A172 (cell line): ENCODE measurements at regions not wholly inside any gene's neighbourhood (a gene's known extent, or its start where the extent isn't known, plus 50 kb on each side); places are given as distances from the start of the nearest gene placed in this dataset.
A peak's percentile ranks its signal among the peaks of the same experiment; 100 is the strongest.

Experiments
- DNase-seq: peaks from one replicate; pipeline ENCODE4 v3.0.0-alpha.2; 2015; ENCODE audit warnings: low spot score

DNA sequence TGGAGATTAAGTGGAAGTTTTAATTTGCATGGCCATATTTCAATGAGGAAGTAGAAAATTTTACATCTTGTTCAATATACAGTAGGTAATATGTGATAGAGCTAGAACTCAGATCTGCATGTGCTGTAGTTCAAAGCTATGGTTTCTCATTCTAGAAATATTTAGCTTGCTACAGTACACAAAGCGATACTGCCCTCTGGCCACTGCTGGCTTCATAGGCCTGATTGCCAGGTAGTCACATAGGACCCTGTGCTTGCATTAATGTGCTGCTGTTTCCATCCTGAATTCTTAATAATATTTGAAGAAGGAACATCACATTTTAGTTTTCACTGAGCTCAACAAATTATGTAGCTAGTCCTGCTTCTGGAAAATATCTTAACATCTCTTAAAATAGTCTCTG, 87.0 kb downstream of the PLSCR2 start:
- DNase-seq = no peak

DNA sequence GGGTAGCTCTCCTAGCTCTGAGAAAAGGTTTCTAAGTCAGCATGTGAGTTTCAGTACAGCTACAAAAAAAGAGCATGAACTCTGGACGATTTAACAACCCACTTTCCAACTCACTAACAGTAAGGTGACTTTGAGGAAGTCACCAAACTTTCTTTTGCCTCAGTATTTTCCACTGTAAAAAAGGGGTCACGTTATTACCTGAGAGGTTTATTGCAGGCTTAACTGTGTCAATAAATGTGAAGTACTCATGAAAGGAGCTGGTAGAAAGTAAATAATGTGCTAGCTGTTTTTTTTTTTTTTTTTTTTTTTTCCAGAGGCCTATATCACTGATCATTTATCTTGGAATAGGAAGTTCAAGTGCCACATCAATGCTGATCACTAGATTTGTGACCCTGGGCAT, 89.3 kb downstream of the PLSCR2 start:
- DNase-seq = no peak

DNA sequence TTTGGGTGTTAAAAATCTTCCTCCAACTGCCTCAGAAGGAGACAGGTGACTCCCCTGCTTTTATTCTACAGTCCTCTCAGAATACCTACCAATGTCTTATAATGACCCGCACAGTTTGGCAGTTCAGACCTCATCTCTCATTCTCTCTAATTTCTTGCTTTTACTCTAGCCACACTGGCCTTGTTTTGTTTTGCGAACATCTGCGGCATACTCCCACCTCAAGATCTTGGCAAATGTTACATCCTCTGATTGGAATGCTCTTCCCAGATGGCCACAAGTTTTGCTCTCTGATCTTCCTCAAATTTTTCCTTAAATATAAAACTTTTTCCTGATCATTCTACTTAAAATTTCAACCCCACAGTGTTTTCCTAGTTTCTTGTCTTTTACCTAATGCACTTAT, 94.1 kb downstream of the PLSCR2 start:
- DNase-seq = no peak

DNA sequence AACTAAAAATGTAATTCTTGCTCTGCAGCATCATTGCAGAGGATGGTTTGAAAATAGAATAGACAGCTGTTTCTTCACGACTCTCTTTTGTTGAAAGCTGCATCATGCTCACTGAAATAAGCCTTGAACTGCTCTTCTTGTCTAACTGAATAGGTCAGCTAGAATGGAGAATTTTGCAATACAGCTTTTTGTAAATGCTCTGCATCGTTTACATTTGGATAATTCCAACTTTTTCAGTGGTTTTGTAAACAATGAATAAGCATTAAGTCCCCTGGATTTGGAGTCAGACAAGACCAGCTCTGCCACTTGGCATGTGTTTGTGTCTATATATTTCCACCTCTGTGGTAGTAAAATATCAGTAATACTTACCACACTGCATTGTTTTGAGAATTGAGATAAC, 95.2 kb downstream of the PLSCR2 start:
- DNase-seq = no peak

DNA sequence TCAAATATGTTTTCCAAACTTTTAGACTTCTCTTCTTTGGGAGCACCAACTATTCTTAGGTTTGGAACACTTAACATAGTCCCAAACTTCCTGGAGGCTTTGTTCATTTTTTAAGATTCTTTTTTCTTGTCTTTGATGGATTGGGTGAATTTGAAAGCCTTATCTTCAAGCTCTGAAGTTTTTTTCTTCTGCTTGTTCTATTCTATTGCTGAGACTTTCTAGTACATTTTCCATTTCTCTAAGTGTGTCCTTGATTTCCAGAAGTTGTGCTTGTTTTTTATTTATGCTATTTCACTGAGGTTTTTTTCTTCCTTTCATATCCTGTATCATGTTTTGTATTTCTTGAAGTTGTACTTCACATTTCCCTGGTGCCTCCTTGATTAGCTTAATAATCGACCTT, 97.5 kb downstream of the PLSCR2 start:
- no peak for DNase-seq

DNA sequence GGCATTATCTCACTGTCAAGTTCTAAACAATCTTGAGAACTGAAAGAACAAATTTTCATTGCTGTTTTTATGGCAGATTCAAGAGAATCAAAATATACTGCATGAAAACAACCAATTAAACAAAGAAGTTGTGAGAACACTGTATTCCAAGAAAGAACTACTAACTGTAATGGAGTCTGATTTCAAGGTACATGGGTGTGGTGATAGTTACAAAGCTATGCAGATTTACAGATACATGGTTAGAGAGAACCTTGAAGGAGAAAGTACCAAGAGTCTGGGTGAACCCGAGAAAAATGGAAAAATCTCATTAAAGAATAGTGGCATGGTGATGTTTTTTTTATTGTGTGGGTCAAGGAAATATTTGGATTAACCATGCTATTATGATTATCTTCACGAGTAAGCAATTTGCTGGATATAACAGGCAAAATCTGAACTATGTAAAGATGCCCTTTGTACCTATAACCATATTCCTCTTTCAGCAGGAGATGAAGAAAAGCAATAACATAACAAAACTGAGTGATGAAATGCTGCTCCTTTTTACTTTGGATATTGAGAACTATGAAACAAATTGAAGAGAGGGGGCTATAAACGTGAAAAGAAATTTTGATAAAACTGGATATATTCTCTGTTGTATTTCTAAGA, 100.4 kb downstream of the PLSCR2 start:
- DNase-seq = no peak

DNA sequence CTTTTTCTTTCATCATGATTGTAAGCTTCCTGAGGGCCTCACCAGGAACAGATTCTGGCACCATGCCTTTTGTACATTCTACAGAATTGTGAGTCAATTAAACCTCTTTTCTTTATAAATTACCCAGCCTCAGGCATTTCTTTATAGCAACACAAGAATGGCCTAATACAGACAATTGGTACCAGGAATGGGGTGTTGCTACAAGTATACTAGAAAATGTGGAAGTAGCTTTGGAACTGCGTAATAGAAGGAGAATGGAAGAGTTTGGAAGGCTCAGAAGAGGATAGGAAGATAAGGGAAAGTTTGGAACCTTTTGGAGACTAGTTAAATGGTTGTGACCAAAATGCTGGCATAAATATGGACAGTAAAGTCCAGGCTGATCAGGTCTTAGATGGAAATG, 108.9 kb upstream of the PLSCR4 start:
- DNase-seq = no peak

DNA sequence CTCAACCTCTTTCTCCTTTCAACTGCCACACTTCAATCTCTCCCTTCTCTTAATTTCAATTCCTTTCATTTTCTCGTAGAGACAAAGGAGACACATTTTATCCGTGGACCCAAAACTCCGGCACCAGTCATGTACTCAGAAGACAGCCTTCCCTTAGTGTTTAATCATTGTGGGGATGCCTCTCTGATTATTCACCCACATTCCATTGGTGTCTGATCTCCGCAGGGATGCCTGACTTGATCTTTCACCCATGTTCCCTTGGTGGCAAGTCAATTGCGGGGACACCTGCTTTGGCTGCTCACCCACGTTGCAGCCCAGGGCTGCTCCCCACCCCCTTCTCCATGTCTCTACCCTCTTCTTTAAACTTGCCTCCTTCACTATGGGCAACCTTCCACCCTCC, 103.5 kb upstream of the PLSCR4 start:
- DNase-seq = peak; percentile 42

DNA sequence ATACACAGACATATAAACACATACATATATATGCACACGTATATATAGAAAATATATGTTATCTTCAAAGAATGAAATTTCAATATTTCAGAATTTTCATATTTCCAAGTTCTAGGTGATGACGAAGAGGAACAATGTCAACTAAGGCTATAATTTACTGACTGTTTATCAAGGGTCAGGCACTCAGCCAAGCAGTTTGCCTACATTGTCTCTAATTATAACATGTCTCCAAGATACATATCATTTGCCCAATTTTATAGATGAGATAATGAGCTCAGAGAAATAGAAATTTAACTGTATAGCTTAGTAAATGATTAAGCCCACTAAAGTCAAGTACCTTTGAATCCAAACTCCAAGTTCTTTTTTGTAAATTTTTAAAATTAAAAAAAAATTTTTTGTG, 99.9 kb upstream of the PLSCR4 start:
- DNase-seq = no peak

DNA sequence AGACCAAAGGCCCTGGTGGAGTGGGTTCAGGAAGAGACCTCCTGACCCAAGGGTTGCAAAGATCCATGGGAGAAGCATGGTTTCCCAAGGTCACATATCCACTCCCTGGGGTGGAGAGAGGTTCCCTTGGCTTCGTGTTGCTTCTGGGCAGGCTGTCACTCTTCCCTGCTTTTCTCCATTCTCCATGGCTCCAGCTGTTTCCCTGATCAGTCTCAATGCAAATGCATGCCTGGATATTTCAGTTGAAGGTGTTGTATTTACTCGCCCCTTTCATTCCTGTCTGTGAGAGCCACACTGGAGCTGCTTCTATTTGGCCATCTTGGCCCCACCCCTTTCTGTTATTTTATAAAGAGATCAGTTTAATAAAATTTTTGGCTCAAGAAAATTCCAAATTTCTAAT, 95.0 kb upstream of the PLSCR4 start:
- no peak for DNase-seq

DNA sequence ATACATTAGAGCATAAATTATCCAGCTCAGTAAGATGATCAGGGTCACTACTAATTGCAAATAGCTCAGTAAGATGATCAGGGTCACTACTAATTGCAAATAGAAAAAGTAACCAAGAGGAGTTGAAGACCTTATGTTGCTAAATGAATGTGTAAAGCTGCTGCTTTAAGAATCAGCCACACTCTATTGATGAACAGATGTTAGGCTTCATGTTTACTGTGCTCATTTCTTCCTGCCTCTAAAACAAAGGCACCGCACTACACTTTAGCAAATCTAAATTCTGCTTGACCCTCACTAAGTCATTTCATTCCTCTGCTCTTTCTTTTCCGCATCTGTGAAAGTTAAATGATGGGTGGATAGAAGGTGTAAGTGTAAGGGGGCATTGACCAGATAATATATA, 92.6 kb upstream of the PLSCR4 start:
- no peak for DNase-seq

DNA sequence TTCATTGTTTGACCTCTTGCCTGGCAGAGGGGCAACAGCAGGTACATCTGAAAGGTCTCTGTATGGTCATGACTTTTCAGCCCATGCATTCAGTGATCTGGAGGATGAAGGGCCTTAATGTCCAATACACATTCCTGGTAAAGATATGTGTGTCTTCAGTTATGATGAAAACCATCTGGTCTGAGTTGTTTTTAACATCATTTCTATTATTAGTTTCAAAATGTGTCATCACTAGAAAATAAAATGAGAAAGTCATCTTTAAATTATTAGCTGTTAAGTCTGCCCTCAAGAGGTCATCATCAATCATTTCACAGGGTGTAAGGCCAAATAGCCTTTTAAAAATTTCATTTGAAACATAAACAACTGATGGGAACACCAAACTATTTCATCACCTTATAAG, 92.1 kb upstream of the PLSCR4 start:
- DNase-seq = no peak

DNA sequence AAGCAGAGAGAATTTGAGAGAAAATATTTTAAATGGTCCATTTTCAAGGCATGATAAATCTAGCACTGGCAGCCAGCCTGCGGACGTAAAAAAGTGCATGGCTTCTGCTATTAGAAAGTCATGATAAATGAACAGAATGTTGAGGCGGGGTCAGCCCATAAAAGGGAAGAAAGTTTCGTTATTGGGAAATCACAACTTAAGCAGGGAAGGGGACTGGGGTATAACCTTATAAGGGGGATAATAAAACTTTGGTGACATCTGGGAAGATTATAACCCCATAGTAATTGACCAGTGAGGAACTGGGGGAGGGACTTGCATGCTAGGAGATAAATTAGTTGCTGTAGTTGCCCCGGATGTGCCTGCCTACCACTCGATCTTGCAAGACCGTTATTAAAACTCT, 88.4 kb upstream of the PLSCR4 start:
- no peak for DNase-seq

DNA sequence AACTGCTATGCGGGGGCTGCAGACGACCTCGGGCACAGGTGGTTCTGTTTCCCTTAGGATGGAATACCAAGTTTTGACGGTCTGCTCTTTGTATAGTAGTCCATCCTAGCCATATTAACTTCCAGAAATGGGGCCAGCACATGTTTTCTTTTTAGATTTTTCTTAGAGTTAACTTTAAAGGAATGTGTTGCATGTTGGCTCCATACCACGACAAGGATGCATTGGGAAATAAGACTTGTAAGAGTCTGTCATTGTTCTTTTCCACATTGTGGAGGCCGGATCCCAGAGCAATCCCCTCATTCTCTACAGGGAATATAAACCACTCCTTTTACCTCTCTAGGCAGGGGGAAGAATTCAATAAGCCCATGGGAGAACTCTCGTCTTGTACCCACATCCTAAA, 87.1 kb upstream of the PLSCR4 start:
- DNase-seq = no peak

DNA sequence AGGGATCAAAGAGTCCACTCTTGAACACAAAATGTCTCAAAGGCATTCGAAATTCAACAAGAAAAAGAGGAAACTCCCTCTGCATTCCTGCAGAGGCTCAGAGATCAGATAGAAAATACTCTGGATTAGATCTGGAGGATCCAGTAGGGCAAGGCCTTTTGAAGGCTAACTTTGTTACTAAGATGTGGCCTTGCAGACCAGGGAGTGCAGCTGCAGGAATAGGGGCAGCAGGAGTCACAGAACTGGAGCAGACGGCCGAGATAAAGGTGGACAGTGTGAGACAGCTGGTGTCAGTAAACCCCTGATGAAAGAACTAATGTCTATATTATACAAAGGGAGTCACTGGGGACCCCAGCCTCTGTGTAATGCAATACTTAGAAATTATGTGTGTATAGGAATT, 84.5 kb upstream of the PLSCR4 start:
- no peak for DNase-seq

DNA sequence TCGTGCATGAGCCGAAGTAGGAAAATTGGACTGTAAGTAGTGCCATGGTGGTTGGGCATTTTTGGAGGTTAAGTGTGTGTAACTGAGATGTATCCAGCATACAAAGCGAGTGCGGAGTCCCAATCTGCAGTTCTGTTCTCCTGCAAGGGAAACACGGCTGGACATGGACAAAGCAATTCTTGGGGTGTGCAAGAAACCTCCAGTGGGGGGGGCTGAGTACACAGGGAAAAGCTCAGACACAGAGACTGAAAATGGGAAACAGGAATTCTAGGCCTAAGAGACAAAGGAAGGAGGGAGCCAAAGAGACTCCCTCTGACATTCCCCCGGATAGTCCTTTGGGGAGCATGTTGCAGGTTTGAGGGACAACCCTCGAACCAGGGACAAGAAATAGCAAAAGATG, 83.2 kb upstream of the PLSCR4 start:
- no peak for DNase-seq

DNA sequence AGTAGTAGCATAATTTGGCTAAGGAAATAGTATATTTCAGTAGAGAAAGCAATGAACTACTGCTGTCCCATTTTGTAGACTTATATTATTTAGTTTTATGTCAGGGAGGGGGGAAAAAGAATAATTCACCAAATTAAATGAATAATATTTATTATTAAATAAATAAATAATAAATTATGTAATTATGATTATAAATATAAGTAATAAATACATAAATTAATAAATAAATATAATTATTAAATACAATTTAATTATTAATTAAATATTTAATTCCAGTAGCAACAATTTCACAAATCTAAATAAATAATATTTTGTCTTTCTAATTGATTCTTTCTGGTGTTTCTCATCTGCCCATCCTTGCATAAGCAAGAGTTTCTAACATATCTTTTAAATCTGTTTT, 81.1 kb upstream of the PLSCR4 start:
- no peak for DNase-seq

DNA sequence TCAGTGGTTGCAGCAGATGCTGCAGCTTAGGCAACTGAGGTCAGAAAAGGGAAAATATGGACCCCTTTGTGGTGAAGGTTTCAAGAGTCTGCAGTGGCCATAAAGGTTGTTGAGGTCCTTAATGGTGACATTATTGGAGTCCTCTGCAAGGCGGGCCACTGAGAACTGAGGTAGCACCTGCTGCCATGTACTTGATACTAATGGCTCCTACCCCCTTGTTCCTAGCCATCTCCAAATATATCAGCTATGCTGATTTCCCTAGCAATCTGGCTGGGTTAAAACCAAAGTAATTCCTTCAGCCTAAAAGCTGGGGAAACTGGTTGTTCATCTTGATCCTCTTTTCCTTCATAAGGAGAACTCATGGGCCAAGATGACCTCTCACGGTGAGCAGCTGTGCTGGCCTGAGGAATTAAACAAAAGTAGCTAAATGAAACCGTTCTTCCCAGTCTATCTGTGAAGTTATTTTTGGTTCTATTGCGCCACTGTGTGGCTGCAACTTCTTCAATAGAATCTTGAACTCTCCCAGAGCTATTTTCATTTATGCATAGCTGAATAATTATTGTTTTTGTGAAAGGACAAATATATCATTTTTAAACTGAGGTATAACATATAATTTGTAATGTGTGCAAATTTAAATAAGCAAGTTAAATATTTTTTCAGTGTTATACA, 76.1 kb upstream of the PLSCR4 start:
- DNase-seq = peak; percentile 56

DNA sequence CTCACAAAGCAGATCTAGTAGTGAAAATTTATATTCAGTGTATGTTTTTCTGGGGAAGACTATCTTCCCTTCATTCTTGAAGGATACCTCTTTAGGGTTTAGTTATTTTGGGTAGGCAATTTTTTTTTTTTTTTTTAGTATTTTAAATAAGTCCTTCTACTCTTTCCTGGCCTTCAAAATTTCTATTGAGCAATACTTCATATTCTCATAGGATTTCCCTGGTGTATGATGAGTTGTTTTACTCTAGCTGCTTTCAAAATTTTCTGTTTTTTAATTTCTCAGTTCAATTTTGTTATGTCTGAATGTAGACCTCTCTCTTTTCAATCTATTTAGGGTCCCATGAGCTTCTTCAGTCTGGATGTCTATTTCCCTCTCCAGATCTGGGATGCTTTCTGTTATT, 74.3 kb upstream of the PLSCR4 start:
- DNase-seq = no peak

DNA sequence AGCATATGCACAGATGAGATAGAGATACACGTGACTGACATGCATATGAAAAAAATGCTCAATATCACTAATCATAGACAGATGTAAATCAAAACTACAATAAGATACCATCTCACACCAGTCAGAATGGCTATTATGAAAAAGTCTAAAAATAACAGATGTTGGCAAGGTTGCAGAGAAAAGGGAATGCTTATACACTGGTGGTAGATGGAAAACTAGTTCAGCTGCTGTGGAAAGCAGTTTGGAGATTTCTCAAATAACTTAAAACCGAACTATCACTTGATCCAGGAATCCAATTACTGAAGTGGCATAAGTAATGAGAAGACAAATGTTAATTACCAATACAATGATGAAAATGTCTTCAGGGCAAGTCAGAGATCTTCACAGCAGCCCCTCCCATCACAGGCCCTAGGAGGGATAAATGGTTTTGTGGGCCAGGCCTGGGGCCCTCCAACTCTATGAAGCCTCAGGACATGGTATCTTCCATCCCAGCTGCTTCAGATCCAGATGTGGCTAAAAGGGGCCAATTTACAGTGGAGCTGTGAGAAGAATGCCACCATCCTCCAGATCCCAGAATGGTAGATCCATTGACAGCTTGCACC, 71.4 kb upstream of the PLSCR4 start:
- no peak for DNase-seq

DNA sequence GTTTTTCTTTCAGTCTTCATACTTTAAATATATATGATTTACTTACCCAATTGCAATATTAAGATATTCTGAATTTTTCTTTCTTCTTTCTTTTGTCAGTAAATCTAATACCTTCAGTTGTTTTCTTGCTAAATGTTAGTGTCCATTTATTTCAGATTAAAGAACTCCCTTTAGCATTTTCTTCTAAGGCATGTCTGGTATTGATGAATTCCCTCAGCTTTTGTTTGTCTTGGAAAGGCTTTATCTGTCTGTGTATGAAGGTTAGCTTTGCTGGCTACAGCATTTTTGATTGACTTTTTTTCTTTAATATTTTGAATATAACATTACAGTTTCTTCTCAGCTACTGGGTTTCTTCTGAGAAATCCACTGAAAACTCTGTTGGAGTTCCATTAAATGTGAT, 64.0 kb upstream of the PLSCR4 start:
- no peak for DNase-seq

DNA sequence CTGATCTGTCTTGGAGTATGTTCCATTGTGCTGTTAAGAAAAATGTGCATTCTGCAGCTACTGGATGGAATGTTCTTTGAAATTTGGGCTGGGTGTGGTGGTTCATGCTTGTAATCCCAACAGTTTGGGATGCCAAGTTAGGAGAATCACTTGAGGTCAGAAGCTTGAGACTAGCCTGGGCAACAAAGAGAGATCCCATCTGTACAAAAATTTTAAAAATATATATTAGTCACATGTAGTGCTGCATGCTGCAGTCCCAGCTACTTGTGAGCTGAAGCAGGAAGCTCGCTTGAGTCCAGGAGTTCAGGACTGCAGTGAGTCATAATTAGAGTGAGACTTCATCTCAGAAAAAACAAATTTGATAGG, 62.8 kb upstream of the PLSCR4 start:
- DNase-seq = peak; percentile 69

DNA sequence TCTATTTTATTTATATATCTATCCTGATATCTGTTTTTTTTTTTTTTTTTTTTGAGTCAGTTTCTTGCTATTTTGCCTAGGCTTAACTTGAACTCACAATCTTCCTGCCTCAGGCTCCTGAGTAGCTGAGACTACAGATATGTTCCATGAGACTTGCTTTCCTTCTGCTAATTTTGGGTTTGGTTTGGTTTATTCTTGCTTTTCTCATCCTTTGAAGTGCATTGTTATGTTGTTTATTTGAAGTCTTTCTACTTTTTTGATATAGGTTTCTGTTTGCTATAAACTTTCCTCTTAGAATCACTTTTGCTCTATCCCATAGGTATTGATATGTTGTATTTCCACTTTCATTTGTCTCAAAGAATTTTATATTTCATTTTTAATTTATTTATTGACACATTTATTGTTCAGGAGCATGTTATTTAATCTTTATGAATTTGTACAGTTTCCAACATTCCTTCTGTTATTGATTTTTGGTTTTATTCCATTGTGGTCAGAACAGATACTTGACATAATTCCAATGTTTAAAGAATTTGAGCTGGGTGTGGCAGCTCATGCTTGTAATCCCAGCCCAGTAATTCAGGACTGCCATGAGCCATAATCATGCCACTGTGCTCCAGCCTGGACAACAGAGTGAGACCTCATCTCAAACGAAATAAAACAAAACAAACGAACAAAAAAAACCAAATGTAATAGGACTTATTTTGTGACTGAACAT, 62.3 kb upstream of the PLSCR4 start:
- DNase-seq = no peak
